Adrenal gland (tissue), 9 donors: ENCODE measurements at regions not wholly inside any gene's neighbourhood (a gene's known extent, or its start where the extent isn't known, plus 50 kb on each side); places are given as distances from the start of the nearest gene placed in this dataset.

Experiments used
- DNase-seq, 7 donors: peaks; one replicate each; pipeline ENCODE4 v3.0.0-alpha.2; 2019 to 2020
- H3K27ac ChIP-seq, 5 donors: fragments of 200-600 bp; sonication (generic) in 4 of 5; 1 replicate in 3 of 5; 2 replicates in 2 of 5; pipeline versions ENCODE4 v1.5.1 to v1.8.0; 2016 to 2020; ENCODE audit warnings: mild to moderate bottlenecking in 1 of 5
- H3K27me3 ChIP-seq: fragments of 200-600 bp; 2 replicates; pipeline ENCODE4 v1.8.0; 2021
- H3K36me3 ChIP-seq, 2 donors: fragments of 200-600 bp; replicated peaks in 1 of 2; 1 replicate in 1 of 2; 2 replicates in 1 of 2; pipeline versions ENCODE4 v1.5.1 to v1.8.0; 2018 to 2022
- H3K4me1 ChIP-seq, 2 donors: fragments of 200-600 bp; replicated peaks in 1 of 2; 1 replicate in 1 of 2; 2 replicates in 1 of 2; pipeline versions ENCODE4 v1.5.1 to v1.8.0; 2018 to 2021
- H3K4me3 ChIP-seq, 4 donors: fragments of 200-600 bp; sonication (generic) in 3 of 4; one replicate each; pipeline ENCODE4 v1.5.1; 2016 to 2018
- H3K9me3 ChIP-seq, 3 donors: fragments of 200-600 bp; sonication (generic) in 1 of 3; replicated peaks in 1 of 3; 1 replicate in 2 of 3; 2 replicates in 1 of 3; pipeline versions ENCODE4 v1.5.1 to v1.8.0; 2016 to 2021
- CTCF ChIP-seq, 6 experiments: fragments of 450-650 bp in 4 of 6; fragments of 200-600 bp in 2 of 6; sonication (generic) in 1 of 6; IDR thresholded peaks; 1 replicate in 5 of 6; 2 replicates in 1 of 6; pipeline versions ENCODE4 v1.5.1 to v1.8.0; 2016 to 2021; ENCODE audit warnings: antibody characterized with exemption in 6 of 6, mild to moderate bottlenecking in 2 of 6, moderate library complexity in 1 of 6
- POLR2A ChIP-seq, 2 donors: fragments of 450-650 bp; IDR thresholded peaks; one replicate each; pipeline ENCODE4 v1.6.1; 2017; ENCODE audit warnings: antibody characterized with exemption in 2 of 2, mild to moderate bottlenecking in 2 of 2, moderate library complexity in 1 of 2
- WGBS, 4 donors: extraction: QIAGEN DNeasy Blood & Tissue Kit in 2 of 4; methylation state at CpG; one replicate each; pipeline versions ENCODE4 v1.1.5 to v1.1.7; 2013 to 2017; 5-methylcytosine and 5-hydroxymethylcytosine counted together
- intact Hi-C, 2 donors: fragments of 100-400 bp; cut with DNase I; formaldehyde crosslinking; loops; one replicate each; pipeline versions ENCODE4 v1.14.1 to v1.15.0; 2022 to 2023
- donor health status: healthy with polysubstance abuse.
- donor health status: Bipolar disorder and iron deficiency.
- donor health status: DM: yes; HTN: yes; CAD: no.
- donor health status: DM: no; HTN: no; CAD: no.
- donor health status: DM: no; HTN: no; CAD: no.

DNA sequence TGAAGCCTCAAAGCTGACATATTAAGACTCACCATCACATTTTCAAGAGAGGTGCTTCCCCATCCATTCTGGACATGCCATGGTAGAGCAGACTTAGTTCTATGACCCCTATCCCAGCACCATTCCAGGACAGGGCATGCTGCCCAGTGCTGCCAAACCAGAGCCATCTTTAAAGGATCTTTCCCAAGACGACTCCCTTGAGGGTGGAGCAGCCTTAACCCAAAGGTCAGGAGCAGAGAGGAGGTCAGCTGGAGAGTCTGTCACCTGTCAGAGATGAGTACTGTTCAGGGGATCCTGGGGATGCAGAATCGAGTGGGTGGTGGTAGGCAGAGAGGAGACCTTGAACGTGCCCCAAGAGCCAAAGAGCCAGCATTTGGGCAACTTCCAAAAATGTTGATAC, 459.8 kb downstream of the STK39 start:
- H3K27me3 ChIP-seq, result no peaks in the 10 kb centered on the region
- intact Hi-C loops, result no loop called here
- 63 to 70% (median 67%) methylated on average over 3 of the region's 3 CpGs for WGBS, 4 donors
- H3K4me1 ChIP-seq, result no peaks in the 10 kb centered on the region
- H3K9me3 ChIP-seq, result no peaks in the 10 kb centered on the region
- H3K36me3 ChIP-seq, result no peaks in the 10 kb centered on the region
- no peak overlapping the region for H3K4me3 ChIP-seq
- no peak for DNase-seq
- no peak overlapping the region for H3K27ac ChIP-seq
- TF ChIP-seq POLR2A (IDR thresholded peaks at IDR 0.05) (no peak), CTCF (IDR thresholded peaks at IDR 0.05) (no peak)

DNA sequence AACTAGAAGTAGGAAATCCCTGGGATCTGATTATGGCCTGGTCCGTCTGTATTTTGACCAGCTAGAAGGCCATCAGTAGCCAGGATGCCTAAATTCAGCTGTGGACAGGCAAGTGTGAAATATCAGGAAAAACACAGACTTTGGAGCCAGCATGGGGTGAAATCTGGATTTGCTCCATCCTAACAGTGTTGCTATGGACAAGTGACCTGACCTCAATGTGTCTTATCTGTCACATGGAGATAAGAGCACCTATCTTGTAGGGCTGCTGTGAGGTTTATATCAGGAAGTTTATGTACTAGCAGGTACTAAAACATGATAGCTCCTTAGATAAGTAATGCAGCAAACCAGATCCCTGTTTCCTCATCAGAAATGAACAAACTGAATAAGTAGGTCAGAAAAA, 460.4 kb downstream of the STK39 start:
- intact Hi-C loops, result no loop called here
- Histone ChIP-seq H3K9me3 (no peaks in the 10 kb centered on the region), H3K36me3 (no peaks in the 10 kb centered on the region), H3K27me3 (no peaks in the 10 kb centered on the region), H3K4me3 (no peak overlapping the region), H3K27ac (no peak overlapping the region), H3K4me1 (no peaks in the 10 kb centered on the region)
- TF ChIP-seq CTCF (IDR thresholded peaks at IDR 0.05), result no peak
- TF ChIP-seq POLR2A (IDR thresholded peaks at IDR 0.05), result no peak
- DNase-seq, result no peak
- WGBS, 4 donors, result 64 to 92% (median 82%) methylated on average over 1 of the region's 1 CpG

- no peak overlapping the region for H3K4me3 ChIP-seq
- no peaks in the 10 kb centered on the region for H3K27me3 ChIP-seq
- no peaks in the 10 kb centered on the region for H3K9me3 ChIP-seq
- H3K36me3 ChIP-seq, result no peaks in the 10 kb centered on the region
- 79 to 84% (median 83%) methylated on average over 6 of the region's 6 CpGs for WGBS, 4 donors
- DNase-seq, result no peak
- intact Hi-C loops, result no loop called here
- H3K4me1 ChIP-seq, result no peaks in the 10 kb centered on the region
- TF ChIP-seq CTCF (IDR thresholded peaks at IDR 0.05), result no peak
- TF ChIP-seq POLR2A (IDR thresholded peaks at IDR 0.05), result no peak
- H3K27ac ChIP-seq, result no peak overlapping the region
Observed at GRCh38 chr2:167785606-167786216, 461.7 kb downstream of the STK39 start.

GRCh38 chr2:167784084-167784425, 463.3 kb downstream of the STK39 start:
- Histone ChIP-seq H3K4me3 (no peak overlapping the region), H3K27me3 (no peaks in the 10 kb centered on the region), H3K27ac (no peak overlapping the region), H3K9me3 (no peaks in the 10 kb centered on the region), H3K4me1 (no peaks in the 10 kb centered on the region), H3K36me3 (no peaks in the 10 kb centered on the region)
- TF ChIP-seq POLR2A (IDR thresholded peaks at IDR 0.05), result no peak
- no peak for TF ChIP-seq CTCF (IDR thresholded peaks at IDR 0.05)
- no peak for DNase-seq
- 56 to 74% (median 68%) methylated on average over 3 of the region's 3 CpGs for WGBS, 4 donors
- intact Hi-C loops, result no loop called here
